ENCODE measurements at regions not wholly inside any gene's neighbourhood (a gene's known extent, or its start where the extent isn't known, plus 50 kb on each side); places are given as distances from the start of the nearest gene placed in this dataset.

- TF ChIP-seq CREB1 (CRISPR knock-in tag; IDR thresholded peaks at IDR 0.05) (no peak), ELF4 (CRISPR knock-in tag; IDR thresholded peaks at IDR 0.05; ENCODE audit: low read depth) (no peak), ATF1 (CRISPR knock-in tag; IDR thresholded peaks at IDR 0.05) (no peak), ZNF121 (CRISPR knock-in tag; IDR thresholded peaks at IDR 0.05) (no peak), GABPB1 (CRISPR knock-in tag; IDR thresholded peaks at IDR 0.05) (no peak), STAT6 (CRISPR knock-in tag; conservative IDR thresholded peaks at IDR 0.05; ENCODE audit: low read depth) (no peak), E2F5 (CRISPR knock-in tag; IDR thresholded peaks at IDR 0.05) (no peak), NR1H2 (CRISPR knock-in tag; IDR thresholded peaks at IDR 0.05) (no peak), TEAD4 (CRISPR knock-in tag; IDR thresholded peaks at IDR 0.05) (no peak)
- TF ChIP-seq, protein P1, sequence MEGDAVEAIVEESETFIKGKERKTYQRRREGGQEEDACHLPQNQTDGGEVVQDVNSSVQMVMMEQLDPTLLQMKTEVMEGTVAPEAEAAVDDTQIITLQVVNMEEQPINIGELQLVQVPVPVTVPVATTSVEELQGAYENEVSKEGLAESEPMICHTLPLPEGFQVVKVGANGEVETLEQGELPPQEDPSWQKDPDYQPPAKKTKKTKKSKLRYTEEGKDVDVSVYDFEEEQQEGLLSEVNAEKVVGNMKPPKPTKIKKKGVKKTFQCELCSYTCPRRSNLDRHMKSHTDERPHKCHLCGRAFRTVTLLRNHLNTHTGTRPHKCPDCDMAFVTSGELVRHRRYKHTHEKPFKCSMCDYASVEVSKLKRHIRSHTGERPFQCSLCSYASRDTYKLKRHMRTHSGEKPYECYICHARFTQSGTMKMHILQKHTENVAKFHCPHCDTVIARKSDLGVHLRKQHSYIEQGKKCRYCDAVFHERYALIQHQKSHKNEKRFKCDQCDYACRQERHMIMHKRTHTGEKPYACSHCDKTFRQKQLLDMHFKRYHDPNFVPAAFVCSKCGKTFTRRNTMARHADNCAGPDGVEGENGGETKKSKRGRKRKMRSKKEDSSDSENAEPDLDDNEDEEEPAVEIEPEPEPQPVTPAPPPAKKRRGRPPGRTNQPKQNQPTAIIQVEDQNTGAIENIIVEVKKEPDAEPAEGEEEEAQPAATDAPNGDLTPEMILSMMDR (IDR thresholded peaks at IDR 0.05) = no peak
- TF ChIP-seq, protein P2, sequence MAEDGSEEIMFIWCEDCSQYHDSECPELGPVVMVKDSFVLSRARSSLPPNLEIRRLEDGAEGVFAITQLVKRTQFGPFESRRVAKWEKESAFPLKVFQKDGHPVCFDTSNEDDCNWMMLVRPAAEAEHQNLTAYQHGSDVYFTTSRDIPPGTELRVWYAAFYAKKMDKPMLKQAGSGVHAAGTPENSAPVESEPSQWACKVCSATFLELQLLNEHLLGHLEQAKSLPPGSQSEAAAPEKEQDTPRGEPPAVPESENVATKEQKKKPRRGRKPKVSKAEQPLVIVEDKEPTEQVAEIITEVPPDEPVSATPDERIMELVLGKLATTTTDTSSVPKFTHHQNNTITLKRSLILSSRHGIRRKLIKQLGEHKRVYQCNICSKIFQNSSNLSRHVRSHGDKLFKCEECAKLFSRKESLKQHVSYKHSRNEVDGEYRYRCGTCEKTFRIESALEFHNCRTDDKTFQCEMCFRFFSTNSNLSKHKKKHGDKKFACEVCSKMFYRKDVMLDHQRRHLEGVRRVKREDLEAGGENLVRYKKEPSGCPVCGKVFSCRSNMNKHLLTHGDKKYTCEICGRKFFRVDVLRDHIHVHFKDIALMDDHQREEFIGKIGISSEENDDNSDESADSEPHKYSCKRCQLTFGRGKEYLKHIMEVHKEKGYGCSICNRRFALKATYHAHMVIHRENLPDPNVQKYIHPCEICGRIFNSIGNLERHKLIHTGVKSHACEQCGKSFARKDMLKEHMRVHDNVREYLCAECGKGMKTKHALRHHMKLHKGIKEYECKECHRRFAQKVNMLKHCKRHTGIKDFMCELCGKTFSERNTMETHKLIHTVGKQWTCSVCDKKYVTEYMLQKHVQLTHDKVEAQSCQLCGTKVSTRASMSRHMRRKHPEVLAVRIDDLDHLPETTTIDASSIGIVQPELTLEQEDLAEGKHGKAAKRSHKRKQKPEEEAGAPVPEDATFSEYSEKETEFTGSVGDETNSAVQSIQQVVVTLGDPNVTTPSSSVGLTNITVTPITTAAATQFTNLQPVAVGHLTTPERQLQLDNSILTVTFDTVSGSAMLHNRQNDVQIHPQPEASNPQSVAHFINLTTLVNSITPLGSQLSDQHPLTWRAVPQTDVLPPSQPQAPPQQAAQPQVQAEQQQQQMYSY (CRISPR knock-in tag; IDR thresholded peaks at IDR 0.05) = no peak
- TF ChIP-seq, protein P3, sequence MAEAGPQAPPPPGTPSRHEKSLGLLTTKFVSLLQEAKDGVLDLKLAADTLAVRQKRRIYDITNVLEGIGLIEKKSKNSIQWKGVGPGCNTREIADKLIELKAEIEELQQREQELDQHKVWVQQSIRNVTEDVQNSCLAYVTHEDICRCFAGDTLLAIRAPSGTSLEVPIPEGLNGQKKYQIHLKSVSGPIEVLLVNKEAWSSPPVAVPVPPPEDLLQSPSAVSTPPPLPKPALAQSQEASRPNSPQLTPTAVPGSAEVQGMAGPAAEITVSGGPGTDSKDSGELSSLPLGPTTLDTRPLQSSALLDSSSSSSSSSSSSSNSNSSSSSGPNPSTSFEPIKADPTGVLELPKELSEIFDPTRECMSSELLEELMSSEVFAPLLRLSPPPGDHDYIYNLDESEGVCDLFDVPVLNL (CRISPR knock-in tag; IDR thresholded peaks at IDR 0.05; ENCODE audit: borderline replicate concordance, low read depth) = no peak
These were observed 50.7 kb upstream of the KCNMB1 start for GRCh38 chr5:170439944-170440269.

Measured in WTC11 (cell line).